ENCODE measurements at regions not wholly inside any gene's neighbourhood (a gene's known extent, or its start where the extent isn't known, plus 50 kb on each side); places are given as distances from the start of the nearest gene placed in this dataset.

- Histone ChIP-seq H3K27me3 (no peaks in the 10 kb centered on the region), H3K36me3 (no peaks in the 10 kb centered on the region), H3K4me3 (no peak overlapping the region), H3K4me1 (no peaks in the 10 kb centered on the region), H3K27ac (no peak overlapping the region), H3K9me3 (peaks cover 0 to 9% (median 0%) of the 10 kb centered on the region in 11 donors)
- ATAC-seq (no peak), DNase-seq (no peak)
- no peak for TF ChIP-seq CTCF (IDR thresholded peaks at IDR 0.05)
- intact Hi-C loops (cut with DNase I), result no loop called here
- 76 to 78% methylated on average over 3 of the region's 3 CpGs for WGBS, 2 donors
These were observed 918.1 kb upstream of the TMPRSS15 start for GRCh38 chr21:19321688-19322087.

- ATAC-seq (no peak), DNase-seq (no peak)
- H3K4me1 ChIP-seq, result no peaks in the 10 kb centered on the region
- 47 to 48% methylated on average over 1 of the region's 1 CpG for WGBS, 2 donors
- H3K27me3 ChIP-seq, result no peaks in the 10 kb centered on the region
- H3K4me3 ChIP-seq, result no peak overlapping the region
- H3K27ac ChIP-seq, result no peak overlapping the region
- intact Hi-C loops (cut with DNase I), result no loop called here
- H3K9me3 ChIP-seq, result peaks cover 0 to 3% (median 0%) of the 10 kb centered on the region in 11 donors
- H3K36me3 ChIP-seq, result no peaks in the 10 kb centered on the region
- peak in 3 of 9 donors; percentile 8 to 19 (median 18) for TF ChIP-seq CTCF (IDR thresholded peaks at IDR 0.05)
These were observed 918.8 kb upstream of the TMPRSS15 start for GRCh38 chr21:19322360-19322759.

DNA sequence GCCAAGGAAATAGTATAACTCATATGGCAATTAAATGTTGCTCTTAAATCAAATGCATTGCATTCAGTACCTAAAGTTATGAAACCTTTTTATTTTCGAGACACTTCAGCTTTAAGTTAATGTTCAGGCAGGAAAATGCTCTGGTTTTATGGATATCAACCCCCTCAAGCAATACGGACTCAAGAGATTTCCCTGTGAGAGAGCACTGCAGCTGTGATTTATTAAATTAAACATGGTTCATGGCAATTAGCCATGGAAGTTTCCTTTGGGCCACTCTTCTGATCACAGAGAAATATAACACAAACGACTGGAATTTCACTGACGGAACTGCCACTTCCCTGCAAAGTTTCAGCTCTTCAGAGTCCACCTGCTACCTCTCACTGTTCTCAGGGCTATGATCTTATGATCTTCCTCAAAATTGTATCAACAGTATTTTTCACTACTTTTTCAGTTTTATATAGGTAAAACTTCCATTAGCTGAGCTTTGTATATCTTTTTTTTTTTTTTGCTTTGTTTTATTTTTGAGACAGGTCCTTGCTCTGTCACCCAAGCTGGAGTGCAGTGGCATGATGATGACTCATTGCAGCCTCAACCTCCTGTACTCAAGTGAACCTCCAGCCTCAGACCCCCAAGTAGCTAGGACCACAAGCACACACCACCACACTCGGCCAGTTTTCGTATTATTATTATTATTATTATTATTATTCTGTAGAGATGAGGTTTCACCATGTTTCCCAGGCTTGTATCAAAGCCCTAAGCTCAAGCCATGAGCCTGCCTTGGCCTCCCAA lies 923.1 kb upstream of the TMPRSS15 start:
- H3K9me3 ChIP-seq, result peaks cover 0 to 14% (median 0%) of the 10 kb centered on the region in 11 donors
- DNase-seq (no peak), ATAC-seq (no peak)
- no peaks in the 10 kb centered on the region for H3K27me3 ChIP-seq
- TF ChIP-seq CTCF (IDR thresholded peaks at IDR 0.05), result no peak
- 72 to 74% methylated on average over 6 of the region's 6 CpGs for WGBS, 2 donors
- no peak overlapping the region for H3K27ac ChIP-seq
- no peaks in the 10 kb centered on the region for H3K4me1 ChIP-seq
- intact Hi-C loops (cut with DNase I), result no loop called here
- H3K4me3 ChIP-seq, result no peak overlapping the region
- H3K36me3 ChIP-seq, result no peaks in the 10 kb centered on the region

- ATAC-seq (no peak), DNase-seq (no peak)
- intact Hi-C loops (cut with DNase I), result no loop called here
- no peaks in the 10 kb centered on the region for H3K27me3 ChIP-seq
- H3K27ac ChIP-seq, result no peak overlapping the region
- WGBS, 2 donors, result 70 to 78% methylated on average over 5 of the region's 5 CpGs
- no peaks in the 10 kb centered on the region for H3K36me3 ChIP-seq
- no peaks in the 10 kb centered on the region for H3K4me1 ChIP-seq
- no peak overlapping the region for H3K4me3 ChIP-seq
- no peak for TF ChIP-seq CTCF (IDR thresholded peaks at IDR 0.05)
- H3K9me3 ChIP-seq, result peaks cover 0 to 35% (median 0%) of the 10 kb centered on the region in 11 donors
These were observed 925.4 kb upstream of the TMPRSS15 start for GRCh38 chr21:19328954-19329353.
